GM19372 (cell line): ENCODE measurements at regions not wholly inside any gene's neighbourhood (a gene's known extent, or its start where the extent isn't known, plus 50 kb on each side); places are given as distances from the start of the nearest gene placed in this dataset.
"Not testable (repeated sequence)": the region's sequence is repeated elsewhere in the genome, so short reads cannot be mapped to it uniquely, and the experiment has no call there.

Experiments
- ATAC-seq: cut with Tn5 transposase; IDR thresholded peaks from one replicate; pipeline ENCODE4 v1.9.1; 2021; ENCODE audit warnings: mild to moderate bottlenecking, low read depth, moderate library complexity; ENCODE audit not compliant: unreplicated experiment

GRCh38 chr7:84941936-84942335, 244.9 kb downstream of the SEMA3D start:
- ATAC-seq, result no peak

DNA sequence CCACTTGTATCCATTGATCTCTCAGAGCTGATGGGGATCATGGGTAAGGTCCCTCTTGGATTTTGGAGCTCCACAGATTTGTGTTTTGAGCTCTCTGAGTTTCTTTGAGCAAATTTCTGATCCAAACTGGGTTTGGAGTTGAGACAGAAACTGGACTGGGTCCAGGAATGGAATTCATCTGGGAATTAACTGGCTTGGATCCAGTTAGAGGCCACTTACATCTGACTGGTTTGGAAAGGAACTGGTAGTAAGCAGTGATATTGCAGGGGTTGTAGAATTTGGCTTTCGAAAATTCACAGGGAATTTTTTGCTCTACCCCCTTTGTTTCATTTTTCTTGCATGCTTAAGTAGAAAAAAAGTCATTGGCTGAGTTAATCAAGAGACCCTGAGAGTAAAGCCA, 245.6 kb downstream of the SEMA3D start:
- no peak for ATAC-seq

GRCh38 chr7:84939888-84940287, 247.0 kb downstream of the SEMA3D start:
- no peak for ATAC-seq

DNA sequence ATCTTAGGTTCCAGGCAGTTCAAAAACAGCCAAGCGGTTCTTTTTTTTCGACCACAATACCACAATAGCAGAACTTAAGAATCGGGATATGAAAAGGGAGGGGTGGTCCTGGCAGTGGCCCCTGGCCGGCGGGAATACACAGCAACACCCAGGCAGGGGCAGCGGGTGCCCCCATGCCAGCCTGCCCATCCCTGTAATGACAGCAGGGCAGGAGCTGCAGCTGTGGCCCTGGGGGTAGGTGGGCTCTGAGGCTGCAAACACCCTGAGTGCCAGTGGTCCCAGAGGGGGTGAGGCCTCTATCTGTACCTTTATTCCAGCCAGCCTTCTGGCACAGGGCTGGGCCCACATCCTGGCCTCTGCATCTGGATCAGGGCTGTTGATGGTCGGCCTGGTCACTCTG, 247.4 kb downstream of the SEMA3D start:
- no peak for ATAC-seq

- ATAC-seq, result no peak
These were observed 262.5 kb downstream of the SEMA3D start for GRCh38 chr7:84924353-84924752.

GRCh38 chr7:84923348-84923747, 263.5 kb downstream of the SEMA3D start:
- ATAC-seq, result no peak

GRCh38 chr7:84921154-84921553, 265.7 kb downstream of the SEMA3D start:
- ATAC-seq, result no peak

DNA sequence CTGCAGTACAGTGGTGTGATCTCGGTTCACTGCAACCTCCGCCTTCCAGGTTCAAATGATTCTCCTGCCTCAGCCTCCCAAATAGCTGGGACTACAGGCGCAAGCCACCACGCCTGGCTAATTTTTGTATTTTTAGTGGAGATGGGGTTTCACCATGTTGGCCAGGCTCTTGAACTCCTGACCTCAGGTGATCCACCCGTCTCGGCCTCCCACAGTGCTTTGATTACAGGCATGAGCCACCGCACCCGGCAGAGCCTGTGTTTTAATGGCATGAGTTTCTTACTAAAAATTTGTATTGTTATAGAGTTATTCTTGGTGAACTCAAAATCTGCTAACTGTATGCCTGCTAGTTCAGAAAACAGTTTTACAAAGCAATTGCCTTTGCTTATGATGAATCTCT, 269.9 kb downstream of the SEMA3D start:
- ATAC-seq, result not testable (repeated sequence)

GRCh38 chr7:84916161-84916560, 270.7 kb downstream of the SEMA3D start:
- ATAC-seq, result no peak

GRCh38 chr7:84914598-84914997, 272.3 kb downstream of the SEMA3D start:
- no peak for ATAC-seq

DNA sequence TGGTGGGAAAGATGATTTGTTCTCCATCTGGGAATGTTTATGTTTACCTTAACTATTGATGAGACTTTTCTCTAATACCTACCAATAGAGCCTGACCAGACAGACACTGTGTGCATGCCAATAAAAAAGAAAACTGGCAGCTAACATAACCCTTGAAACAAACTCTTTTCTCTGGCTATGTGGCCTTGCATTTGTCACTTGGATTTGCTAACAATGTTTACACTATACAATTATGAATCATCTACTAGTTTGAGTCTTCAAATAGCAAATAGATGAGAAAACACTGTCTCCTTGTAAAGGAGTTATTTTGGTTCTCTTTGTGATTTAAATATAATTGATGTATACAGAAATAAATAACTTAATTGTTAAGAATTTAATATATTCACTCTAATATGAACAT, 273.1 kb downstream of the SEMA3D start:
- no peak for ATAC-seq

GRCh38 chr7:84912993-84913635, 273.7 kb downstream of the SEMA3D start:
- no peak for ATAC-seq

- ATAC-seq, result no peak
These were observed 274.3 kb downstream of the SEMA3D start for GRCh38 chr7:84912537-84912936.

- no peak for ATAC-seq
These were observed 274.8 kb downstream of the SEMA3D start for GRCh38 chr7:84912018-84912417.

DNA sequence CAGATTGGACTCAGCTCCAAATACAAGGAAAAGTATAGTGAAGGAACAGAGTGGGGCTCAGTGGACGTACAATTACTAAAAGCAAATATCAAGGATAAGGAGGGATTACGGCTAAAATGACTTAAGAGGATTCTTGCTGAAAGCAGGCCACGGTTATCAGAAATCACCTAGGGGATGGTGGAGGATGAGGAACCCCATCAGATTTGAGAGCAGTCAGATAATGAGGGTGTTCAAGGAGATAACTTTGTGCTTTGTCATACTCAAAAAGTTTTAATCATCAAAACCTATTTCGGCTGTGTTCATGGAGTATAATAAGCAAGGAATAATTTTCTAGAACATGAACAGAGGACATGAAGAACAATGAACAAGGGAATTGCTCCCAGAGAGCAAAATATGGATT, 275.8 kb downstream of the SEMA3D start:
- no peak for ATAC-seq

DNA sequence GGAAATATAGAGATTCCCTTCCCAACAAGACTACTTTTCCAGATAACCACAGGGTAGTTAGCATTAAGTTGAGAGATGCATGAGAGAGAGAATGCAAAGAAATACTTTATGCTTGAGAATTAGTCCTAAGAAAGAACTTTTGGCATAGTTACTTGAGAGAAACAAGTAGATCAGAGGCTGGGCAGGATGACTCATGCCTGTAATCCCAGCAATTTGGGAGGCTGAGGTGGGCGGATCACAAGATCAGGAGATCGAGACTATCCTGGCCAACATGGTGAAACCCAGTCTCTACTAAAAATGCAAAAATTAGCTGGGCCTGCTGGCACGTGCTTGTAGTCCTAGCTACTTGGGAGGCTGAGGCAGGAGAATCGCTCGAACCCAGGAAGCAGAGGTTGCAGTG, 276.5 kb downstream of the SEMA3D start:
- not testable (repeated sequence) for ATAC-seq

DNA sequence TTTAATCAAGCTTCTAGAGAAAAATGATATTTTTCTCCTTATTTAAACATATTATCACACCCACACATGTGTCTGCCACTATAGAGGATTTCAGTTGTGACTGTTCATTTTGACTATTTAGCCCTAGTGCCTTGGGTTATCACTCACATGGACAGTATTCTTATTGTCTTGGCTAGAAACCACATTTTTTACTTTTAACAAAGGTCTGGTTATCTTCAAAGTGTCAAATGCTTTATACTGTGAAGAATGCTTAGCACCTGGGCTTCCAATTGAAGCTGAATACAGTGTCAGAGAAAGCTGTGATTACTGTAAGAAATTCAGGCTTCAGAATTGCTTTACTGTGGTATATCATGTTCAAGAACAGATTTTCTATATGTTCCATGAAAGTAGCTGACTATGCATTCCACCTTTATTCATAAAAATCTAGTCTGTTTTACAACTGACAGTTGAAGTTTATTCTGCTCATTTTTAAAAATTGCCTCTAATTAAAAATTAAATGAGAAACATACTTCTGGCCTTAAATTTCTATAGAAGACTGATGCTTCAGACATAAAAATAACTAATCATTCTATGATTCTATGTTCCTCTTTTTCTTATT, 278.6 kb downstream of the SEMA3D start:
- no peak for ATAC-seq

GRCh38 chr7:84906889-84907288, 280.0 kb downstream of the SEMA3D start:
- ATAC-seq, result no peak

- no peak for ATAC-seq
These were observed 282.3 kb downstream of the SEMA3D start for GRCh38 chr7:84904561-84904960.

- ATAC-seq, result no peak
These were observed 285.5 kb downstream of the SEMA3D start for GRCh38 chr7:84901366-84901765.

DNA sequence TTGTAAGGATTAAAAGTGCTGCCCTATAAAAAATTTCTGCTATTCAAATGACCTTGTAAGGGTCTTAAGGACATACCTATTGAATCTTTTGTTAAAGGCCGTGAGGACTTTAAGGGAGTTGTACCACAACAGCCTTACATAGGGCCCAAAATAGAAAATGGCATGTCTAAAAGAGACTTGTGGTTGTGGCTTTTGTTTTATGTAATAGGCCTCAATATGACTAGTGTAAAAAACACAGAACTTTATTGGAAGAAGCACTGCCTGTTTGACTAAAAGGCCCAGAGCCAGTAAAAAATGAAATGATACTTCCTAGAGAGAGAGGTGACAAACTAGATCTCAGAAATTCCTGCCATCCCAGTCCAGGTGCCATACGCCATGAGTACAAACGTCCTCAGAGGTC, 286.6 kb downstream of the SEMA3D start:
- no peak for ATAC-seq

GRCh38 chr7:84895563-84895962, 291.3 kb downstream of the SEMA3D start:
- no peak for ATAC-seq

DNA sequence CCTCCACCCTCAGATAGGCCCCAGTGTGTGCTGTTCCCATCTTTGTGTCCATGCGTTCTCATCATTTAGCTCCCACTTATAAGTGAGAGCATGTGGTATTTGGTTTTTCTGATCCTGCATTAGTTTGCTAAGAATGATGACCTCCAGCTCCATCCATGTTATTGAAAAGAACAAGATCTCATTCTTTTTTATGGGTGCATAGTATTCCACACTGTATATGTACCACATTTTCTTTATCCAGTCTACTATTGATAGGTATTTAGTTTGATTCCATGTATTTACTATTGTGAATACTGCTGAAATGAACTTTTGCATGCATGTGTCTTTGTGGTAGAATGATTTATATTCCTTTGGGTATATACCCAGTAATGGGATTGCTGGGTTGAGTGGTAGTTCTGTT, 303.3 kb downstream of the SEMA3D start:
- not testable (repeated sequence) for ATAC-seq
